ENCODE measurements at regions not wholly inside any gene's neighbourhood (a gene's known extent, or its start where the extent isn't known, plus 50 kb on each side); places are given as distances from the start of the nearest gene placed in this dataset.

DNA sequence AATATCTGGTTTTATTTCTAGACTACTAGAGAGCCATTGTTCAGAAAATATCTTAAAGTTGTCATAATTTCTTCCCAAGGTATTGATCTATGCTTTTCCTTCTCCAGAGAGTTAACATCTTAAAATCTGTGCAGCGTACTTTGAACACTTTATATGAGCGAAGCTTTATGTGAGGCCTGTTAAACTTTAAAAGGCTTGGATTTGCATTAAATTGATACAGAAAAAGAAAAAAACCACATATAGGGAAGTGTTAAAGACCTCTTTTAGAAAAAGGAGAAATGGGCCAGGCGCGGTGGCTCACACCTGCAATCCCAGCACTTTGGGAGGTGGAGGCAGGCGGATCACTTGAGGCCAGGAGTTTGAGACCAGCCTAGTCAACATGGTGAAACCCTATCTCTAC is 59.2 kb upstream of the MORC3 start:
- H3F3A ChIP-seq (ENCODE audit: low read depth), result no peaks in the 10 kb centered on the region
- peaks cover 9% of the 10 kb centered on the region; the same call in 1 of the 2 replicates for H3K36me3 ChIP-seq (ENCODE audit: insufficient read depth, low read length)
- H3K4me2 ChIP-seq (ENCODE audit: low read depth, low read length, poor library complexity, severe bottlenecking), result peak overlapping the region; percentile 87
- no peaks in the 10 kb centered on the region for H3K79me2 ChIP-seq (ENCODE audit: insufficient read depth, low read length)
- no peaks in the 10 kb centered on the region for H3K27me3 ChIP-seq (ENCODE audit: insufficient read depth, low read length, poor library complexity, severe bottlenecking)
- no peak for TF ChIP-seq EZH2phosphoT487 (IDR thresholded peaks at IDR 0.05; ENCODE audit: borderline replicate concordance)
- TF ChIP-seq, protein P1, sequence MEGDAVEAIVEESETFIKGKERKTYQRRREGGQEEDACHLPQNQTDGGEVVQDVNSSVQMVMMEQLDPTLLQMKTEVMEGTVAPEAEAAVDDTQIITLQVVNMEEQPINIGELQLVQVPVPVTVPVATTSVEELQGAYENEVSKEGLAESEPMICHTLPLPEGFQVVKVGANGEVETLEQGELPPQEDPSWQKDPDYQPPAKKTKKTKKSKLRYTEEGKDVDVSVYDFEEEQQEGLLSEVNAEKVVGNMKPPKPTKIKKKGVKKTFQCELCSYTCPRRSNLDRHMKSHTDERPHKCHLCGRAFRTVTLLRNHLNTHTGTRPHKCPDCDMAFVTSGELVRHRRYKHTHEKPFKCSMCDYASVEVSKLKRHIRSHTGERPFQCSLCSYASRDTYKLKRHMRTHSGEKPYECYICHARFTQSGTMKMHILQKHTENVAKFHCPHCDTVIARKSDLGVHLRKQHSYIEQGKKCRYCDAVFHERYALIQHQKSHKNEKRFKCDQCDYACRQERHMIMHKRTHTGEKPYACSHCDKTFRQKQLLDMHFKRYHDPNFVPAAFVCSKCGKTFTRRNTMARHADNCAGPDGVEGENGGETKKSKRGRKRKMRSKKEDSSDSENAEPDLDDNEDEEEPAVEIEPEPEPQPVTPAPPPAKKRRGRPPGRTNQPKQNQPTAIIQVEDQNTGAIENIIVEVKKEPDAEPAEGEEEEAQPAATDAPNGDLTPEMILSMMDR (conservative IDR thresholded peaks at IDR 0.05; ENCODE audit: low read length), result 0 out of 2 replicates have a peak, but pooled peaks have one; percentile 3
- peak overlapping the region; percentile 96 for H2AFZ ChIP-seq (ENCODE audit: low read length)
- H3K9me3 ChIP-seq (ENCODE audit: insufficient read depth, low read depth, low read length), result no peaks in the 10 kb centered on the region
- H4K20me1 ChIP-seq (ENCODE audit: insufficient read depth, low read length, poor library complexity, severe bottlenecking), result no peaks in the 10 kb centered on the region
- no peaks in the 10 kb centered on the region for H3K9me2 ChIP-seq (replicated peaks; ENCODE audit: low read depth, low read length)
- H3K9ac ChIP-seq (ENCODE audit: low read depth, low read length, poor library complexity, severe bottlenecking), result peak overlapping the region; percentile 79
- peaks cover 4% of the 10 kb centered on the region for H3K4me1 ChIP-seq (ENCODE audit: insufficient read depth, low read length, poor library complexity, severe bottlenecking)
- H3K4me3 ChIP-seq (ENCODE audit: low read length, poor library complexity, severe bottlenecking), result peak overlapping the region; percentile 85

GRCh38 chr21:36261459-36261858 is 58.5 kb upstream of the MORC3 start:
- Histone ChIP-seq H3K9me3 (ENCODE audit: insufficient read depth, low read depth, low read length) (no peaks in the 10 kb centered on the region), H3K4me2 (ENCODE audit: low read depth, low read length, poor library complexity, severe bottlenecking) (no peak overlapping the region), H3K9me2 (replicated peaks; ENCODE audit: low read depth, low read length) (no peaks in the 10 kb centered on the region), H3K79me2 (ENCODE audit: insufficient read depth, low read length) (no peaks in the 10 kb centered on the region), H3K4me1 (ENCODE audit: insufficient read depth, low read length, poor library complexity, severe bottlenecking) (peaks cover 4% of the 10 kb centered on the region), H3F3A (ENCODE audit: low read depth) (no peaks in the 10 kb centered on the region), H4K20me1 (ENCODE audit: insufficient read depth, low read length, poor library complexity, severe bottlenecking) (no peaks in the 10 kb centered on the region), H2AFZ (ENCODE audit: low read length) (no peak overlapping the region), H3K36me3 (ENCODE audit: insufficient read depth, low read length) (peaks cover 9% of the 10 kb centered on the region; the same call in 1 of the 2 replicates), H3K9ac (ENCODE audit: low read depth, low read length, poor library complexity, severe bottlenecking) (no peak overlapping the region), H3K4me3 (ENCODE audit: low read length, poor library complexity, severe bottlenecking) (no peak overlapping the region), H3K27me3 (ENCODE audit: insufficient read depth, low read length, poor library complexity, severe bottlenecking) (no peaks in the 10 kb centered on the region)
- TF ChIP-seq EZH2phosphoT487 (IDR thresholded peaks at IDR 0.05; ENCODE audit: borderline replicate concordance), result no peak
- TF ChIP-seq, protein P1 (conservative IDR thresholded peaks at IDR 0.05; ENCODE audit: low read length), result no peak

DNA sequence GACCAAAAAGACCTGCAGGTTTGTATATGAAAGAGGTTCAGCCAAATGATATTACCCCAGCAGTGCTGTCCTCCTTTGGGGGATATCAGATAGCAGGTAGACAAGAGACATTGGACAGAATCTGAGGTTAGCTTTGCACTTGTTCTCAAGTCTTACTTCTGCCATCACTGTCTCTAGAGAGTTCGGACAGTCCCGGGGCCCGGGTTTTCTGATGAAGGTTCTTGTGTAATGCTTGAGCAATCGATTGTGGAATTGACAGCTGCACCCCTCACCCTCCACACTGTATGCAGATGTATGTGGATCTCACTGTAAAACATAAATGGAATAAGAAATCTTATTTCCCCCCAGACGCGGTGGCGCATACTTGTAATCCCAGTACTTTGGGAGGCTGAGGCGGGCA is 56.2 kb upstream of the MORC3 start:
- no peak for TF ChIP-seq EZH2phosphoT487 (IDR thresholded peaks at IDR 0.05; ENCODE audit: borderline replicate concordance)
- TF ChIP-seq, protein P1 (conservative IDR thresholded peaks at IDR 0.05; ENCODE audit: low read length), result no peak

More for the DNA sequence above, 56.2 kb upstream of the MORC3 start:
- no peaks in the 10 kb centered on the region for H3F3A ChIP-seq (ENCODE audit: low read depth)
- H3K4me1 ChIP-seq (ENCODE audit: insufficient read depth, low read length, poor library complexity, severe bottlenecking), result peaks cover 4% of the 10 kb centered on the region
- no peaks in the 10 kb centered on the region for H3K9me2 ChIP-seq (replicated peaks; ENCODE audit: low read depth, low read length)
- H3K36me3 ChIP-seq (ENCODE audit: insufficient read depth, low read length), result peaks cover 9% of the 10 kb centered on the region; the same call in 1 of the 2 replicates
- H3K9ac ChIP-seq (ENCODE audit: low read depth, low read length, poor library complexity, severe bottlenecking), result no peak overlapping the region
- no peak overlapping the region for H2AFZ ChIP-seq (ENCODE audit: low read length)
- no peak overlapping the region for H3K4me3 ChIP-seq (ENCODE audit: low read length, poor library complexity, severe bottlenecking)
- no peak overlapping the region for H3K4me2 ChIP-seq (ENCODE audit: low read depth, low read length, poor library complexity, severe bottlenecking)
- H4K20me1 ChIP-seq (ENCODE audit: insufficient read depth, low read length, poor library complexity, severe bottlenecking), result no peaks in the 10 kb centered on the region
- H3K27me3 ChIP-seq (ENCODE audit: insufficient read depth, low read length, poor library complexity, severe bottlenecking), result no peaks in the 10 kb centered on the region
- H3K79me2 ChIP-seq (ENCODE audit: insufficient read depth, low read length), result no peaks in the 10 kb centered on the region
- no peaks in the 10 kb centered on the region for H3K9me3 ChIP-seq (ENCODE audit: insufficient read depth, low read depth, low read length)
